ENCODE measurements at regions not wholly inside any gene's neighbourhood (a gene's known extent, or its start where the extent isn't known, plus 50 kb on each side); places are given as distances from the start of the nearest gene placed in this dataset.

GRCh38 chr2:41727711-41728110 is 320.1 kb upstream of the PKDCC start:
- intact Hi-C loops (cut with DNase I), result no loop called here
- no peak for DNase-seq

GRCh38 chr2:41728788-41729338 is 319.0 kb upstream of the PKDCC start:
- intact Hi-C loops (cut with DNase I), result no loop called here

DNA sequence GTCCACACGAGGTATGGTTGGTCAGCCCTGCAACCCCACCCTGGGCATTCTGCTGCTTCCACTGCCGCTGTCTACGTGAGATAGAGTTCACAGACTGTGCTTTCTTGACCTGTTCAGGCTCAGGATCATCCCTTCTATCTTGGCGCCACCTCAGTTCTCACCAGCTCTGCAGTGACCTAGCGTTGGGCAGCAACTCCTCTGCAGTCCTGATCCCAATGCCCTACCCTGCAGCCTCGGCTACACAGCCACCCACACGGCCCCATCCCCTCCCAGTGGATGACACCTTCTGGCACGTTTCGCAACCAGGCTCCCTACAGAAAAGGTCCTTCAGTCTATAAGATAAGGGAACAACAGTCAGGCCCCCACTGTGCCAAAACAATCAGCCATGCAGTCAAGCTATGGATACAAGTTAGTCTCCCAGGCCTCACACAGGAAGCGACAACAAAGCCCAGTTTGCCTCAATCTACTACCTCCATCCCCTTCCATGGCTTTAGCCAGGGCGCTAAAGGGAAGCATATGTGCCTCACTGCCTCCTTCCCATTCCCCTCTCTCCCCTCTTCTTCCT is 317.9 kb upstream of the PKDCC start:
- intact Hi-C loops (cut with DNase I), result no loop called here
- peak in 1 of 10 donors; percentile 62 for DNase-seq

More at GRCh38 chr2:41728788-41729338, 319.0 kb upstream of the PKDCC start:
- no peak for DNase-seq

DNA sequence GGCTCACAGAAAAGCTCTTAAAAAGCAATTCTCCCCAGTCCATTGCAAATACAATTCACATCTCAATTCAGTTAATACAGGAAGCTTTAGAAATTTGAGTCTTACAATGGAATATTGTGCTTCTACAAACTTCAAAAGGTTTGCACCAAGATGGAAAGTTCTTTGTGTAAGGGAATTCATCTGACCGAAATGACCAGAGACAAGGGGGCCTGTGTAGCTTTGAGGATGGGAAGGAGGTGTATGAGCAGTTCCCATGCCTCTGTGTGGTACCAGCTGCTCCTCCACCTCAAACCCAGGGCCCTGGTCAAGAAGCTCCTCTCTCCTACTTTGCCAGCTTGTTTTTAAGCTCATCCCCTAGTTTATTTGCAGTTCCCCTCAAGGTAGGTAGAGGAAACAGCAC is 312.8 kb upstream of the PKDCC start:
- no peak for DNase-seq
- intact Hi-C loops (cut with DNase I), result no loop called here

GRCh38 chr2:41735476-41735875 is 312.3 kb upstream of the PKDCC start:
- intact Hi-C loops (cut with DNase I), result no loop called here
- no peak for DNase-seq

DNA sequence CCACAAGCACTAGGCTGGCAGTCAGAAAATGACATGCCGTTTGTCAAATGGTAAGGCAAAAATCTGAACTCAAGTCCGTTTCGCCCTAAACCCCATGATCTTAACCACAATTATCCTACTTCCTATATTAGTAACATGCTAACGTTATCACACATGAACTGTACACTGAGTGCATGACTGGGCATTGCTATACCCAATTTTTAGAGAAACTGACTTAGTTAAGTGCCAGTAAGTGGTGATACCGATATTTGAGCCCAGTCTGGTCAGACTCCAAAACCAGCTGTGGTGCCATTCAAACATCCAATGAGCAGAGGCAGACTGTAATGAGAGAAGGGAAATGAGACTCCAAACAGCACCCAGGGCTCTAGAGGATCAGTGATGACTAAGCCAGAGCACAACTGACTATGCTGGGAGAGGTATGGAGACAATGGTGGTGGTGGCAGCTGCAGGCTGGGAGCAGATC is 311.7 kb upstream of the PKDCC start:
- no peak for DNase-seq
- intact Hi-C loops (cut with DNase I), result no loop called here

- DNase-seq, result no peak
- intact Hi-C loops (cut with DNase I), result no loop called here
Measured at GRCh38 chr2:41736586-41736985, 311.2 kb upstream of the PKDCC start.

GRCh38 chr2:41737888-41738287 is 309.9 kb upstream of the PKDCC start:
- intact Hi-C loops (cut with DNase I), result no loop called here
- no peak for DNase-seq

DNA sequence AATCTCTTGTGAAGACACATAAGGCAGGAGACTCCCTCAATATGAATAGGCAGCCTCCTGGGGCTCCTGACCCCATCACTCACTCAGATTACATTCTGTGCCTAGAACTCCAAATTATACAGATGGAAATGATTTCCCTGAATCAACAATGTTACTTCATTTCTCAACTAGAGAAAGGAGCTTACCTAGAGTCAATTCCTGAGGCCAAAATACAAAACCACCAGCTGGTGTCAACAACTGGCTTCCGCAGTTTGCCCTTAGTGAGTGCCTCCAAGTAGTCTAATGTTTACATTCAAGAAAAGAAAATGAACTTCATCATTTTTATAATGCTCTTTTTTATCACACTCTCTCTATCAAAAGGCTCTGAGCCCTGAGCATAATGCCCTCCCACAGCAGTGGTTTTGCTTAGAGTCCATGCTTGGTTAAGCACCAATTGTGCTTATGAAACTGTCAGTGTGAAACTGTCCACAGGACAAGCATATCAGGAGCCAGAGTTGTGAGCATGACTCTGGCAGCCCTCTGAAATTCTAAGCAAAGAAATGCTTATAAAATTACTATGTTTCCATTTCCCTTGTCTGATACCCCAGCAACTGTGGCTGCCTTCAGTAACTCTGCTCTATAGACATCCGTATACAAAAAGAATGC is 305.7 kb upstream of the PKDCC start:
- no peak for DNase-seq
- intact Hi-C loops (cut with DNase I), result no loop called here

DNA sequence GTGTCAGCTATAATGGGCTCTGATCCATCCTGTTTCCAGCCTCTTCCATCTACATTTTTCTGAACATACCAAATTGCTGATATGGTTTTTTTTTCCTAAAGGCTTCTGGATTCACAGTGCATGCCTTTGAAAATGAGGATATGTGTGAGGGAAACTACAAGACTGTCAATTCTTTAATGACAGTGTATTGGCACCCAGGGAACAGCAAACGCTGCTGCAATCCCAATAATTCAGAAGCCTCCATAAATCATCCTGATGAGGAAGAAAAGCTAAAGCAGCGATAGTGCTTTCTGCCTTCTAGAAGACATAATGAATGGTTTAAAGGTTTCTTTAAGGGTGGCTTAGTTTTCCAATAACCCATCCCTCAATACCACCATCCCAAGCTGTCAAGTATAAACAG is 304.5 kb upstream of the PKDCC start:
- DNase-seq, result no peak
- intact Hi-C loops (cut with DNase I), result no loop called here

GRCh38 chr2:41750829-41751228 is 297.0 kb upstream of the PKDCC start:
- no peak for DNase-seq
- intact Hi-C loops (cut with DNase I), result no loop called here

- peak in 2 of 10 donors; percentile 14 to 83 for DNase-seq
- intact Hi-C loops (cut with DNase I), result no loop called here
Measured at GRCh38 chr2:41759880-41760279, 287.9 kb upstream of the PKDCC start.

DNA sequence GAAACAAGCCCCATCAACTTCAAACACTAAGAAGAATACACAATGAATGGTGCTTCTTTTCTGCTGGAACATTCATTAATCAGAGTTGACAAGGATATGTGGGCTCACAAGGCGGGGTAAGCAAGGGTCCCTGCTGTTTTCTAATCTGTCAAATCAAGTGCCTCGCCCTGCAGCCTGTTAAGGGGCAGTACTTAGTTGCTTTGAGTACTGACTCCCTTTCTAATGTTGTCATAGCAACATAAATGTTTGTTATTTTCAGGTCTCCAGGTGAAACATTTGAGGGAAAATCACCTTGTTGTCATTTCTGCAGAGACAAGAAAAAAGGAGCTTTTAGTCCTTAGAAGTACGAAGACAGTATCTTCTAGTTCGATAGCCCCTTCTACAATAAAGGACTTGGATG is 284.7 kb upstream of the PKDCC start:
- no peak for DNase-seq
- intact Hi-C loops (cut with DNase I), result no loop called here

DNA sequence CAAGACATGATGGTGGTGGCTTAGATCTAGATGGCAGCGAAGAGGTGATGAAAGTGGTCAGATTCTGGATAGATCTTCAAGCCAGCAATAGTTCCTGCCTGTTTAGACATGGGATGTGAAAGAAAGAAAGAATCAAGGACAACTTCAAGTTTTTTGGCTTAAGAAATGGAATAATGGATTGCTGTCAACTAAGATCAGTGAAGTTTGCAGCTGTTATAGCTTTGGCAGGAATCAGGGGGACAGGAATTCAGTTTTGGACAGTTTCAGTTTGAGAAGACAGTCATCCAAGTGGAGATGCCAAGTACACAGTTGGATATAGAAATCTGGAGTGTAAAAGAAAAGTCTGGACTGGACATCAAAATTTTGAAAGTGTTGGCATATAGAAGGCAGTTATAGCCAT is 283.7 kb upstream of the PKDCC start:
- intact Hi-C loops (cut with DNase I), result no loop called here

GRCh38 chr2:41764919-41765318 is 282.9 kb upstream of the PKDCC start:
- DNase-seq, result no peak
- intact Hi-C loops (cut with DNase I), result no loop called here

More for the DNA sequence above, 283.7 kb upstream of the PKDCC start:
- DNase-seq, result no peak

DNA sequence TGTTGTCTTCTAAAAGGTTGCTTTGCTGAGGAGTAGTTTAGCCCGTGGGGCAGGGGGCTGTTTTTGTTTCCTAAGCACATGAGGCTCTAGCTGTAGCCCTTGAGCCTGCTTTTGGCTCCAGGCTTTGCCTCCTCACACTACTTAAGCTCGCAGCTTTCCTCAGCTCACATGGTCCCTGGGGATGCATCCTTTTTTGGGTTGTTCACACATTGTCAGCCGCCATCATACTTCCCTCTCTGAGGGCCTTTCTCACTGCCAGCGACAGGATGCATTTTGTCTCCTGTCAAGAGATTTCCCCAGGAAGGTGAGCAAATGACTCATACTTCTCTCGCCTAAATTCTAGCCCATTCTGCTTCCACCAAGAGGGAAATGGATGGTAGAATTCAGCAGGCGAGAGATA is 279.5 kb upstream of the PKDCC start:
- DNase-seq, result peak in 5 of 10 donors; percentile 12 to 86 (median 39)
- intact Hi-C loops (cut with DNase I), result no loop called here

DNA sequence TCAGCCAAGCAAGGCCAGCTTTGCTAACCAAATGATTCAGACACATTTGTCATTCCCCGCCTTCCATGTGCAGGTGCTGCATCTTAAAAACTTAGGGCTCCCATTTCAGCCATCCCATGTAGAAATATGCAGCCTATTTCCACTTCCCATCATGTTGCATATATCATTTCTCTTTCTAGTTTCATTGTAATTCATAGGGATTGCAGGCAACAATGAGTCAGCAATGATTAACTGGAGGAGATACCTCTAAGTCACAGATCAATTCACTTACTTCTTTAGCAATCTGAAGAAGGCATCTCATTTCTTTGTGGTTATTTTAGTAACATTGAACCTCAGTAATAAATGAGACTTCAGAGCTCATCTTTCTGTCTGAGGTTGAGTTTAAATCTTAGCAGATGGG is 276.1 kb upstream of the PKDCC start:
- intact Hi-C loops (cut with DNase I), result no loop called here
- no peak for DNase-seq

DNA sequence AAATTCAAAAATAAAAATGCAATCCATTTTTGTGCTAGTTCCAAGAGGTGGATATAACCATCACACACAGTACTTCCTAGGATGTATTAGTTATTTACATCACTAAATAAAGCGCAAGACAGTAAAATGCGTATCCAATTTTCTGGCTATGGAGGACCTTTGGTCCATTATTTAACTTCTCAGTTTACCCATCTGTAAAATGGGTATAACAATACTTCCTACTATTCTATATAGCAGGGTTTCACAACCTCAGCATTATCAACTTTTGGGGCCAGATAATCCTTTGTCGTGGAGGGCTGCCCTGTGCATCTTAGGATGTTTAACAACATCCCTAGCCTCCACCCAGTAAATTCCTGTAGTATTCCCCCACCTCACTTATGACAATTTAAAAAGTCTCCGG is 275.1 kb upstream of the PKDCC start:
- DNase-seq, result no peak
- intact Hi-C loops (cut with DNase I), result no loop called here

GRCh38 chr2:41774011-41774605 is 273.7 kb upstream of the PKDCC start:
- intact Hi-C loops (cut with DNase I), result no loop called here
- DNase-seq, result no peak

DNA sequence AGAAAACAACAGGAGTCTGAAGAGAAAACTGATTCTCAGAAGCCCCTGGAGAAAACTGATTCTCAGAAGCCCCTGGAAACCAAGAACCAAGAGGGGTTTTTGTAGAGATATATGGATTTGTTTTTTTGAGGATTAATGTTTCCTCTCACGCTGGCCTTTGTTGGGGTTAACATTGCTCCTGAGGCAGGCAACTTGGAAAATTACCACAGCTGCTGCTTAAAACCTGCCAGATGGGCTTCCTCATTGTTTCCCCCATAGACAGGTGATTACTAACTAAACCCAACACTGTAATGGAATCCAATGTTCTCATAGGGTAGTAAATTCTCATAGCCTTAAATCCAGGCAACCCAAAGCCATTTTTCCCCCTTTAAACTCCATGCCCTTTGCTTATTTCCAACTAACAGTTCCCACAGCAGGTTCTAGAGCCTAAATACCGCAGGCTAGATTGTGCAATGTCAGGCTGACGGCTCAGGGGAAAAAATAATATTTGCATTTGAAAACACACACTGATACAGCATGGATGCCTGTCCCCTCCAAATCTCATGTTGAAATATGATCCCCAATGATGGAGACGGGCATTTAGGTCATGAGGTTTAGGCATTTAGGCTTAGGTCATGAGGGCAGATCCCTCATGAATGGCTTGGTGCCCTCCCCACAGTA is 272.3 kb upstream of the PKDCC start:
- DNase-seq, result no peak
- intact Hi-C loops (cut with DNase I), result no loop called here

DNA sequence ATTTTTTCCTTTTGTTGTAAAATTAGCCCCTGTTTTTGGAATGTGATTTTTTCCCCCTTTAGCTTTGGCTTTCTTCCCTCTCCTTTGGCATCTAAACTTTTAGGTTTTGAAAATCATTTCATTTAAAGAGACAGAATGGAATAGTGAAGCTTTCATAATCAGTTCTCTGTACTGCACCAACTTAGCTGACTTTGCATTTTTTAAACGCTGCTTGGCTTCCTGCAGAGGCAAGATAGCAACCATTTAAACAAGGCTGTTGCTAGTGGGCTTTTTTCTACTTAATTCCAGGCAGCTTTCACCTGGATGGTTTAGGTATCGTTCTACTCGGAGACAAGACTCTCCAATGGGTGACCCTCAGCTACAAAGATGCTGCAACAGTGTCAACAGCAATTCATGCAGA is 267.9 kb upstream of the PKDCC start:
- intact Hi-C loops (cut with DNase I), result no loop called here
- no peak for DNase-seq
